Cardiac muscle cell (in vitro differentiated cells and primary cell): ENCODE measurements at regions not wholly inside any gene's neighbourhood (a gene's known extent, or its start where the extent isn't known, plus 50 kb on each side); places are given as distances from the start of the nearest gene placed in this dataset.

Experiments used
- DNase-seq, 2 donors: peaks; one replicate each; pipeline versions ENCODE4 v3.0.0 to v3.0.0-alpha.2; 2010 to 2017; ENCODE audit warnings: low read depth in 1 of 2, low spot score in 1 of 2
- H3K27ac ChIP-seq: fragments of 200-600 bp; sonication (generic); 2 replicates; pipeline ENCODE4 v1.5.1; 2016
- H3K27me3 ChIP-seq: fragments of 200-600 bp; sonication (generic); 2 replicates; pipeline ENCODE4 v1.6.0; 2016; ENCODE audit warnings: control low read depth
- H3K36me3 ChIP-seq: fragments of 200-600 bp; sonication (generic); 2 replicates; pipeline ENCODE4 v1.5.1; 2016; ENCODE audit warnings: control low read depth
- H3K4me1 ChIP-seq: fragments of 200-600 bp; sonication (generic); 2 replicates; pipeline ENCODE4 v1.8.1; 2017; ENCODE audit warnings: low read depth, mild to moderate bottlenecking, mixed run types
- H3K4me3 ChIP-seq: fragments of 200-600 bp; sonication (generic); 2 replicates; pipeline ENCODE4 v1.5.1; 2016; ENCODE audit warnings: mild to moderate bottlenecking
- H3K9me3 ChIP-seq: fragments of 200-600 bp; sonication (generic); 2 replicates; pipeline ENCODE4 v1.5.1; 2017; ENCODE audit warnings: low read depth, mild to moderate bottlenecking, control low read depth
- CTCF ChIP-seq: IDR thresholded peaks from 2 replicates; pipeline ENCODE4 v1.5.1; 2012; ENCODE audit warnings: low read depth, mild to moderate bottlenecking, low read length

- TF ChIP-seq CTCF: no peak
- no peaks in the 10 kb centered on the region for H3K27me3 ChIP-seq
- no peaks in the 10 kb centered on the region for H3K9me3 ChIP-seq
Observed at GRCh38 chr1:30534551-30534940, 188.8 kb downstream of the MATN1 start.

GRCh38 chr1:30533796-30534550, 189.4 kb downstream of the MATN1 start:
- H3K27ac ChIP-seq: no peak overlapping the region
- no peak for DNase-seq
- no peaks in the 10 kb centered on the region for H3K9me3 ChIP-seq
- no peaks in the 10 kb centered on the region for H3K4me1 ChIP-seq
- no peaks in the 10 kb centered on the region for H3K36me3 ChIP-seq
- TF ChIP-seq CTCF: no peak
- no peak overlapping the region for H3K4me3 ChIP-seq
- no peaks in the 10 kb centered on the region for H3K27me3 ChIP-seq

More at GRCh38 chr1:30534551-30534940, 188.8 kb downstream of the MATN1 start:
- H3K27ac ChIP-seq: no peak overlapping the region
- H3K36me3 ChIP-seq: no peaks in the 10 kb centered on the region
- no peaks in the 10 kb centered on the region for H3K4me1 ChIP-seq
- H3K4me3 ChIP-seq: no peak overlapping the region
- no peak for DNase-seq

- Histone ChIP-seq H3K36me3 (no peaks in the 10 kb centered on the region), H3K27me3 (no peaks in the 10 kb centered on the region), H3K9me3 (no peaks in the 10 kb centered on the region), H3K4me3 (no peak overlapping the region), H3K27ac (no peak overlapping the region), H3K4me1 (peaks cover under 1% of the 10 kb centered on the region)
- DNase-seq: no peak
- TF ChIP-seq CTCF: no peak
Observed at GRCh38 chr1:30533141-30533540, 190.2 kb downstream of the MATN1 start.

- Histone ChIP-seq H3K4me1 (peaks cover 6% of the 10 kb centered on the region), H3K9me3 (no peaks in the 10 kb centered on the region), H3K27ac (no peak overlapping the region), H3K27me3 (no peaks in the 10 kb centered on the region), H3K4me3 (no peak overlapping the region), H3K36me3 (no peaks in the 10 kb centered on the region)
- TF ChIP-seq CTCF: no peak
- DNase-seq: no peak
Observed at GRCh38 chr1:30532621-30533020, 190.8 kb downstream of the MATN1 start.

- H3K4me1 ChIP-seq: peaks cover 19% of the 10 kb centered on the region
- no peaks in the 10 kb centered on the region for H3K9me3 ChIP-seq
- no peaks in the 10 kb centered on the region for H3K27me3 ChIP-seq
- H3K4me3 ChIP-seq: no peak overlapping the region
- no peaks in the 10 kb centered on the region for H3K36me3 ChIP-seq
- TF ChIP-seq CTCF: no peak
- peak; percentile 7 to 75 for DNase-seq
- H3K27ac ChIP-seq: peak overlapping the region; percentile 81
Observed at GRCh38 chr1:30527511-30528140, 195.8 kb downstream of the MATN1 start.
